C4-2B (cell line): ENCODE measurements at regions not wholly inside any gene's neighbourhood (a gene's known extent, or its start where the extent isn't known, plus 50 kb on each side); places are given as distances from the start of the nearest gene placed in this dataset.

Experiments used
- ZFX ChIP-seq: fragments of 450-650 bp; IDR thresholded peaks from 2 replicates; pipeline ENCODE4 v1.6.1; 2017
- TF ChIP-seq, protein P1 (sequence below): fragments of 450-650 bp; conservative IDR thresholded peaks from 2 replicates; pipeline ENCODE4 v1.5.1; 2017; ENCODE audit warnings: mild to moderate bottlenecking

- TF ChIP-seq, protein P1, sequence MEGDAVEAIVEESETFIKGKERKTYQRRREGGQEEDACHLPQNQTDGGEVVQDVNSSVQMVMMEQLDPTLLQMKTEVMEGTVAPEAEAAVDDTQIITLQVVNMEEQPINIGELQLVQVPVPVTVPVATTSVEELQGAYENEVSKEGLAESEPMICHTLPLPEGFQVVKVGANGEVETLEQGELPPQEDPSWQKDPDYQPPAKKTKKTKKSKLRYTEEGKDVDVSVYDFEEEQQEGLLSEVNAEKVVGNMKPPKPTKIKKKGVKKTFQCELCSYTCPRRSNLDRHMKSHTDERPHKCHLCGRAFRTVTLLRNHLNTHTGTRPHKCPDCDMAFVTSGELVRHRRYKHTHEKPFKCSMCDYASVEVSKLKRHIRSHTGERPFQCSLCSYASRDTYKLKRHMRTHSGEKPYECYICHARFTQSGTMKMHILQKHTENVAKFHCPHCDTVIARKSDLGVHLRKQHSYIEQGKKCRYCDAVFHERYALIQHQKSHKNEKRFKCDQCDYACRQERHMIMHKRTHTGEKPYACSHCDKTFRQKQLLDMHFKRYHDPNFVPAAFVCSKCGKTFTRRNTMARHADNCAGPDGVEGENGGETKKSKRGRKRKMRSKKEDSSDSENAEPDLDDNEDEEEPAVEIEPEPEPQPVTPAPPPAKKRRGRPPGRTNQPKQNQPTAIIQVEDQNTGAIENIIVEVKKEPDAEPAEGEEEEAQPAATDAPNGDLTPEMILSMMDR, result no peak
- TF ChIP-seq ZFX, result no peak
Observed at GRCh38 chr10:9081961-9082360, 1027.5 kb downstream of the GATA3 start.
